Peyer's patch (tissue), 4 donors: ENCODE measurements at regions not wholly inside any gene's neighbourhood (a gene's known extent, or its start where the extent isn't known, plus 50 kb on each side); places are given as distances from the start of the nearest gene placed in this dataset.
"Not testable (repeated sequence)": the region's sequence is repeated elsewhere in the genome, so short reads cannot be mapped to it uniquely, and the experiment has no call there.

ENCODE experiments used
- DNase-seq, 3 donors: peaks; one replicate each; pipeline ENCODE4 v3.0.0-alpha.2; 2017 to 2019
- H3K27ac ChIP-seq, 4 donors: fragments of 200-600 bp; sonication (generic); one replicate each; pipeline ENCODE4 v1.5.1; 2016 to 2019
- H3K27me3 ChIP-seq, 2 donors: fragments of 200-600 bp; sonication (generic); one replicate each; pipeline ENCODE4 v1.5.1; 2019
- H3K36me3 ChIP-seq, 3 donors: fragments of 200-600 bp; sonication (generic); one replicate each; pipeline ENCODE4 v1.5.1; 2016 to 2019
- H3K4me1 ChIP-seq, 4 donors: fragments of 200-600 bp; sonication (generic); one replicate each; pipeline ENCODE4 v1.5.1; 2016 to 2019
- H3K4me3 ChIP-seq, 4 donors: fragments of 200-600 bp; sonication (generic); 1 replicate in 3 of 4; 2 replicates in 1 of 4; pipeline ENCODE4 v1.5.1; 2016 to 2019; ENCODE audit warnings: mild to moderate bottlenecking in 1 of 4
- H3K9me3 ChIP-seq, 4 donors: fragments of 200-600 bp; sonication (generic); one replicate each; pipeline ENCODE4 v1.5.1; 2016 to 2019; ENCODE audit warnings: mild to moderate bottlenecking in 1 of 4
- POLR2A ChIP-seq, 2 donors: fragments of 450-650 bp; IDR thresholded peaks; one replicate each; pipeline ENCODE4 v1.5.1; 2017; ENCODE audit warnings: antibody characterized with exemption in 2 of 2, mild to moderate bottlenecking in 2 of 2, moderate library complexity in 2 of 2
- TF ChIP-seq, protein P1 (sequence below), 6 experiments: fragments of 450-650 bp in 4 of 6; fragments of 200-600 bp in 2 of 6; sonication (generic) in 1 of 6; IDR thresholded peaks; one replicate each; pipeline ENCODE4 v1.5.1; 2017 to 2019; ENCODE audit warnings: antibody characterized with exemption in 6 of 6, mild to moderate bottlenecking in 3 of 6, moderate library complexity in 1 of 6

DNA sequence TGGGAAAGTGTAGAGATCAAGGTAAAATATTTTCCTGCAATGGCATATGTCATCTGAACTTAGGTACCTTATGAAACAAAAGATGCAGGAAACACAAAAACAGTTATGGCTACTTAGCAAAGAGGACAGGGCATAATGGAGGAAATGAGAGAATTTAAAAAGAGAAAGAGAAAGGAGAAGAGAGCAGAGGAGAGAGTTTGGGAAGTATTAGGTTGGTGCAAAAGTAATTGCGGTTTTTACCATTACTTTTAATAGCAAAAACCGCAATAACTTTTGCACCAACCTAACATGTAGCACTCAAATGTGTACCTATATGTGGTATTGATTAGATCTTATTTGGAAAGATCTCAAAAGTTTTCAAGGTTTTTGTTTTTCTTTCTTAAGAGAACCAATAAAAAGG, 160.1 kb upstream of the ACTBL2 start:
- no peak overlapping the region for H3K27ac ChIP-seq
- TF ChIP-seq POLR2A (IDR thresholded peaks at IDR 0.05), result no peak
- TF ChIP-seq, protein P1, sequence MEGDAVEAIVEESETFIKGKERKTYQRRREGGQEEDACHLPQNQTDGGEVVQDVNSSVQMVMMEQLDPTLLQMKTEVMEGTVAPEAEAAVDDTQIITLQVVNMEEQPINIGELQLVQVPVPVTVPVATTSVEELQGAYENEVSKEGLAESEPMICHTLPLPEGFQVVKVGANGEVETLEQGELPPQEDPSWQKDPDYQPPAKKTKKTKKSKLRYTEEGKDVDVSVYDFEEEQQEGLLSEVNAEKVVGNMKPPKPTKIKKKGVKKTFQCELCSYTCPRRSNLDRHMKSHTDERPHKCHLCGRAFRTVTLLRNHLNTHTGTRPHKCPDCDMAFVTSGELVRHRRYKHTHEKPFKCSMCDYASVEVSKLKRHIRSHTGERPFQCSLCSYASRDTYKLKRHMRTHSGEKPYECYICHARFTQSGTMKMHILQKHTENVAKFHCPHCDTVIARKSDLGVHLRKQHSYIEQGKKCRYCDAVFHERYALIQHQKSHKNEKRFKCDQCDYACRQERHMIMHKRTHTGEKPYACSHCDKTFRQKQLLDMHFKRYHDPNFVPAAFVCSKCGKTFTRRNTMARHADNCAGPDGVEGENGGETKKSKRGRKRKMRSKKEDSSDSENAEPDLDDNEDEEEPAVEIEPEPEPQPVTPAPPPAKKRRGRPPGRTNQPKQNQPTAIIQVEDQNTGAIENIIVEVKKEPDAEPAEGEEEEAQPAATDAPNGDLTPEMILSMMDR (IDR thresholded peaks at IDR 0.05), result no peak
- no peaks in the 10 kb centered on the region for H3K27me3 ChIP-seq
- H3K36me3 ChIP-seq, result no peaks in the 10 kb centered on the region
- H3K9me3 ChIP-seq, result no peaks in the 10 kb centered on the region
- DNase-seq, result no peak
- H3K4me1 ChIP-seq, result no peaks in the 10 kb centered on the region
- no peak overlapping the region for H3K4me3 ChIP-seq

DNA sequence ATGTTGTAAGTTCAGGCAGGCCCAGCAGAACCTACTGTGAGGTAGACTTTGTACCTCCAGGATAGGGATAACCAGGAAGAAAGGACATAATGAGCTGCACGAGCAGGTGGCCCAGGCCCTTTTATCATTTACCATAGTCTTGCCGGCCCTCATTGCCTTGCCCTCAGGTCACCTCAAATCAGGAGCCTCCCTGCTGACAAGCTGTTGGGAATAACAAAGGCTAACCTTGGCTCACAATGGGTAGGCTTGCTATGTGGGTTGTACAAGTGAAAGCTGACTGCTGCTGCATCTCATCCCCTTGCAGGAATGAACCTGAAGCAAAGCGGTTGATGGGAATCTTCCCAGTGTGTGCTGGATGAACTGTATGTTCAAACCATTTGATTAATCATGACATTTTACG, 159.5 kb upstream of the ACTBL2 start:
- Histone ChIP-seq H3K36me3 (no peaks in the 10 kb centered on the region), H3K27ac (no peak overlapping the region), H3K27me3 (no peaks in the 10 kb centered on the region), H3K4me1 (no peaks in the 10 kb centered on the region), H3K4me3 (no peak overlapping the region), H3K9me3 (no peaks in the 10 kb centered on the region)
- TF ChIP-seq POLR2A (IDR thresholded peaks at IDR 0.05), result no peak
- TF ChIP-seq, protein P1 (IDR thresholded peaks at IDR 0.05), result no peak
- no peak for DNase-seq

DNA sequence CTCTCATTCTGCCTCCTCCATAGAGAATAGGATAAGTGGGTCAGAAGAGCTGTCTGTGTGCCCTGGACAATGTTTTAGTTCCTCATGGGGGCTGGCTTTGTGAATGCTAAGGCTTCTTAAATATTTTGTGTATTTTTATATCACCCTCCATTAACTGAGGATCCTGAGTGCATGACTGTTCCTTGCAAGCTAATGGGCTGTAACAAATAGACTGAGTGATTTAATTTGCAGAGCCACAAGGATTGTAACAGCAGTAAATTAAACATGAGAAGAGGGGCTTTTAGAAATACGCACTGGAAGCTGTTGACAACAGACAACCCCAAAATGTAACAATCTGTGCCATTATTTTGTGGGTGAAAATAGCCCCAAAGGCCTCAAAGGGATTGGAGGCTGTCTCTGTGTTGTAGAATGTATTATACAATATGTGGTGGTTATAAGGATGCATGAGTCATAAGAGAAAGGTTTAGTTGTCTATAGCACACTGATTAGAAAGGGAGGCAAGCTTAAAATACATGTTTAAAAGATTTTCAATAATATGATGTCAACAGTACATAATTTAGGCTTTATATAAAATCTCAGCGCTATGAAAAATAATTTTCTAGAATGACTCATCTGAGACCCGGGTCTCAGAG, 152.7 kb upstream of the ACTBL2 start:
- Histone ChIP-seq H3K36me3 (no peaks in the 10 kb centered on the region), H3K4me1 (no peaks in the 10 kb centered on the region), H3K4me3 (no peak overlapping the region), H3K27ac (no peak overlapping the region), H3K9me3 (no peaks in the 10 kb centered on the region), H3K27me3 (no peaks in the 10 kb centered on the region)
- no peak for TF ChIP-seq POLR2A (IDR thresholded peaks at IDR 0.05)
- TF ChIP-seq, protein P1 (IDR thresholded peaks at IDR 0.05), result no peak
- no peak for DNase-seq

DNA sequence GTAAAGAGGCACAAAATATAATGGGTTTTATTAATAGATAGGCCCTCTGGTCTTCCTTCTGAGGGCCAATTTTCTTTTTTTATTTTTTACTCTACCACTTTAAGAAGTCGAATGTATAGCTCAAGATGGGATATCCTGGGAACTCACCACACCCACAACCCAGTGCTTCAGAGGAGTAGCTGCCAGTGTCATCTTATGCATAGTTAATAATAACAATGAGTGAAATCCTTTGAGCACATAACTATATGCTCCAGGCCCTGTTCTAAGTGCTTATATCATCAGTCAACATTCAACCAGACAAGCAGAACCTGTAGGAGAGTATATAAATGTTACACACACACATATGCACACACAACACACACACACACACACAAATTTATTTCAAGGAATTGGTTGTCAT, 150.3 kb upstream of the ACTBL2 start:
- no peak overlapping the region for H3K27ac ChIP-seq
- H3K9me3 ChIP-seq, result no peaks in the 10 kb centered on the region
- no peaks in the 10 kb centered on the region for H3K36me3 ChIP-seq
- DNase-seq, result no peak
- TF ChIP-seq, protein P1 (IDR thresholded peaks at IDR 0.05), result no peak
- TF ChIP-seq POLR2A (IDR thresholded peaks at IDR 0.05), result no peak
- H3K4me1 ChIP-seq, result no peaks in the 10 kb centered on the region
- no peaks in the 10 kb centered on the region for H3K27me3 ChIP-seq
- H3K4me3 ChIP-seq, result no peak overlapping the region

DNA sequence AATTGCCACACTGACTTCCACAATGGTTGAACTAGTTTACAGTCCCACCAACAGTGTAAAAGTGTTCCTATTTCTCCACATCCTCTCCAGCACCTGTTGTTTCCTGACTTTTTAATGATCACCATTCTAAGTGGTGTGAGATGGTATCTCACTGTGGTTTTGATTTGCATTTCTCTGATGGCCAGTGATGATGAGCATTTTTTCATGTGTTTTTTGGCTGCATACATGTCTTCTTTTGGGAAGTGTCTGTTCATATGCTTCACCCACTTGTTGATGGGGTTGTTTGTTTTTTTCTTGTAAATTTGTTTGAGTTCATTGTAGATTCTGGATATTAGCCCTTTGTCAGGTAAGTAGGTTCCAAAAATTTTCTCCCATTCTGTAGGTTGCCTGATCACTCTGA, 148.5 kb upstream of the ACTBL2 start:
- DNase-seq, result not testable (repeated sequence)

DNA sequence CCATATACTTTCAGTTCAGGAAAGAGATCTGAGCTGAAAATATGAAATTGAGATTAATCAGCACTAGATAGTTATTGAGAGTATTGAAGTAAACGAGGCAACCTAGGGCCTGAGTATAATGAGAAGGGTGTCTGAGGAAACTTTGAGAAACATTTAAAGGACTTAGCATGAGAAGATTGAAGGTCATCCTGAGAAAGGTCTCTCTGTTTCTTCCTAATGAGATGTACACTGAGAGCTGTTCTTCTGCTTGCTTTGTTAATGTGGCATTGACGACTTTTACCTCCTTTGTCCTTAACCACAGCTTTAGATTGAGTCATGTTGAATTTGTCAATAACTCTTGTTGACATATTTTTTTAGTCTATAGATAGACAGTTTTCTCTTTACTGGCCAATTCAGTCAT, 145.1 kb upstream of the ACTBL2 start:
- H3K27me3 ChIP-seq, result no peaks in the 10 kb centered on the region
- DNase-seq, result no peak
- no peak for TF ChIP-seq POLR2A (IDR thresholded peaks at IDR 0.05)
- TF ChIP-seq, protein P1 (IDR thresholded peaks at IDR 0.05), result no peak
- no peaks in the 10 kb centered on the region for H3K4me1 ChIP-seq
- no peak overlapping the region for H3K27ac ChIP-seq
- no peaks in the 10 kb centered on the region for H3K36me3 ChIP-seq
- H3K4me3 ChIP-seq, result no peak overlapping the region
- H3K9me3 ChIP-seq, result no peaks in the 10 kb centered on the region

More for the DNA sequence above, 148.5 kb upstream of the ACTBL2 start:
- H3K36me3 ChIP-seq, H3K4me3 ChIP-seq, H3K27ac ChIP-seq, H3K4me1 ChIP-seq, H3K9me3 ChIP-seq, H3K27me3 ChIP-seq: not testable (repeated sequence)
